ENCODE measurements at regions not wholly inside any gene's neighbourhood (a gene's known extent, or its start where the extent isn't known, plus 50 kb on each side); places are given as distances from the start of the nearest gene placed in this dataset.
"Not testable (repeated sequence)": the region's sequence is repeated elsewhere in the genome, so short reads cannot be mapped to it uniquely, and the experiment has no call there.

DNA sequence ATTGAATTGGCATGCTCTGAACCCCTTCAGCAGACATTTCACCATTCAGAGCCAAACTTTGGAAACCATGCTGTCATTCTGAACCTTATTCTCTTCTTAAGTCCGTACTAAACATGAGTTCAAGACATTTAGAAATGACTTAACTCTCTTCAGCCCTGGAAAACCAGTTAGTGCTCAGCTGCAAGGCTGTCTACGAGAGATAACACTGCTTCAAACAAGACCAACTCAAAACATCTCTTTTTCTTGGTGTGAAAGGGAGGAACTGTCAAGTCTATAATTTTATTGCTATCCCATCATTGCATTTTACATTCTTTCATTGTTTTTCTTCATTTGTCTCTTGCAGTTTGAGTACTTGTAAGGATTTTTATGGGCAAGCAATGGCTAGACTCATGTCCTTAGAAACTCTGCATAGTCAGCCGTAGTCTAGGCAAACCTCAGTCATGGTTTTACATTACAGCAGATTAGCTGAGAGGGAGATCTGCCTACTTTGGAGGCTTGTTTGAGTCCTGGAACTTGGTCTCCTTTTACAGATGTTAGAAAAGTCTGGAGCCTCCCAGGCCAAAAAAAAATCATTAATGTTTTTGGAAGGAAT lies 120.6 kb upstream of the JADE1 start:
- no peak for DNase-seq (ENCODE audit: low read depth in 2 of 2)

DNA sequence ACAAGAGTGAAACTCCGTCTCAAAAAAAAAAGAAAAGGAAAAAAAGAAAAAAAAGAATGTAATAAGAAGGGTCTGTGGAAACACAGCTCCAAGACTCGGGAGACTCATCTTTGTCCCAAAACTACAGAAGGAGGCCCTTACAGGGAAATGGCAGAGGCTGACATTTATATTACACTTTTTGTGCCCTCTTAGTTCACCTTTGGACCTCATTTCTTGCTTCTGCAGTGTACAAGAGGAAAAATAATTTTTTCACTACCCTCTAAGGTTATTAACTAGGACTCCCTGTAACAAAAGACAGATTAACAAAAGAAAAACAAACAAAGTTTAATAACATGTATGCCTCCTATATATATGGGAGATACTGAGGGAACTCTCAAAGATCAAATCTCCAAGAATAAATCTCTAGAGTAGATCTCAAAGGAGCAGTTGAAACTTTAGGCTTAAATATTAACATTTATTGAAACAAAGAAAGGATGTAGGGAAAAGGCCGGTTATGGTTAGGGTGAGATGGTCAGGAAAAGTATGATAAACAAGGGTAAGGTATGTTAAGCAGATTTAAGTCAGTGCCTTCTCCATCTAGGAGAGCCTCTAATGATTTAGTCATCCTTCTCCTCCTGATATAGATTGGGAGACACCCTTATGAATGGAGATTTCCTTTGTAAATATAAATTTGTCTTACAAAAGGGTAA lies 121.3 kb upstream of the JADE1 start:
- DNase-seq (ENCODE audit: low read depth in 2 of 2) = no peak

GRCh38 chr4:128686810-128687209 lies 122.7 kb upstream of the JADE1 start:
- DNase-seq (ENCODE audit: low read depth in 2 of 2) = no peak

GRCh38 chr4:128686032-128686465 lies 123.5 kb upstream of the JADE1 start:
- no peak for DNase-seq (ENCODE audit: low read depth in 2 of 2)

DNA sequence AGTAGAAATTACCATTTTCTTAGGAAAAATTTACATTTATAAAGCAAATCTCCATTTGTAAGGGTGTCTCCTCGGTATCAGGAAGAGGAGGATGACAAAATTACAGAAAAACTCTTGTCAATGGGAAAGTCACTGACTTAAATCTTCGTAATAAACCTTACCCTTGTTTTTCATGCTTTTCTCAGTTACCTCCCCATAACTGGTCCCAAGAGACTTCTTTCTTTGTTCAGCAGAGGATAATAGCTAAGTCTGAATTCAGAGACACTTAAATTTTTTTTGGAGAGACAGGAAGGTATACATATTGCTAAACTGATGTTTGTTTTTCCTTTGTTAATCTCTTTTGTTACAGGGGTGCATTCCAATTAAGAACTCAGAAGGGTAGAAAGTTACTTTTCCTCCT lies 125.5 kb upstream of the JADE1 start:
- DNase-seq (ENCODE audit: low read depth in 2 of 2) = no peak

DNA sequence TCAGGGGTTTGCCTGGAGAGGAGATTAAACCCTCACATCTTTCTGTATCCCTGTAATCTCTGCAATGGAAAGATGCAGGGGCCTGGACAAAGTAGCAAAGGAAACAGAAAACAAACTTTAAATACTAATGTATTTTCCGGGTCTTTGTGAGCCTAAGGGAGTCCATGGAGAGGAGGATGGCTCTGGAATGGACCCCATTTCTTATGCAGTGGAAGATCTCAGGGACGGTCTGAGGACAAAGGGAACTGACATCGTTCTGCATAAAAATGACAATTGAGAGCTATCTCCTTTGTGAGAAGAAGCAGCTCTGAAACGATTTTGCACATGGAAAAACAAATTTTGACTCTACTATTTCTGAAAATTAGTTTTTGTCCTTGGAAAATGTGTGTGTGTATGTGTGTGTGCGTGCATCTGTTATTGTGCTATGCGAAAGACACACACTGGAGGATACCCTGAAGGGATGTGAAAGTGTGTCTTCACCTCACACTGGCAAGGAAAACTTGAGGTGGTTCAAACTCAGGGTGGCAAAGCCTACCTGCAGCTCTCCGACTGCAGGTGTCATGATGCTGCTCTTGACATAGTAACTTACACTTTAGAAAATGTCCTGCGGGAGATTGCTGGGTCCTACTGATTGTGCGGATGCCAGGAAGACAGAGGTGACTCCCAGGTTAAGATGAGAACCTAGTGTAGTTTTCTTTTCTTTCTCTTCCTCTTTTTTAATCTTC lies 126.4 kb upstream of the JADE1 start:
- no peak for DNase-seq (ENCODE audit: low read depth in 2 of 2)

DNA sequence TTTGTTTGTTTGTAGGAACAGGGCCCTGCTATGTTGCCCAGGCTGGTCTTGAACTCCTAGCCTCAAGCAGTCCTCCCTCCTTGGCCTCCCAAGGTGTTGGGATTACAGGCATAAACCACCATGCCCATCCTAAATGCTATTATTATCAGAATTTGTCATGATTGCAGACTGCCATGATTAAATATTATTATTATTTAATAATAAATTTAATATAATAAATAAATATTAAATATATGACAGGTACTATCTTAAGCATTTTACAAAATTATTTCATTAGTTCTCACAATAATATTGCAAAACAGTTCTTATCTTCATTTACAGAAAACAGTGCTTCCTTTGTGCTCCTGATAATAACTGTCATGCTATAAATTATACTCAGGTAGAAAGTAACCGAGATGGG lies 133.4 kb upstream of the JADE1 start:
- no peak for DNase-seq (ENCODE audit: low read depth in 2 of 2)

- no peak for DNase-seq (ENCODE audit: low read depth in 2 of 2)
These were observed 134.4 kb upstream of the JADE1 start for GRCh38 chr4:128675083-128675482.

DNA sequence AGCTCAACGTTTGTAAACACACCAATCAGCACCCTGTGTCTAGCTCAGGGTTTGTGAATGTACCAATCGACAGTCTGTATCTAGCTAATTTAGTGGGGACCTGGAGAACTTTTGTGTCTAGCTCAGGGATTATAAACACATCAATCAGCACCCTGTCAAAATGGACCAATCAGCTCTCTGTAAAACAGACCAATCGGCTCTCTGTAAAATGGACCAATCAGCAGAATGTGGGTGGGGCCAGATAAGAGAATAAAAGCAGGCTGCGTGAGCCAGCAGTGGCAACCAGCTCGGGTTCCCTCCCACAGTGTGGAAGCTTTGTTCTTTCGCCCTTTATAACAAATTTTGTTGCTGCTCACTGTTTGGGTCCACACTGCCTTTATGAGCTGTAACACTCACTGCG lies 136.3 kb upstream of the JADE1 start:
- not testable (repeated sequence) for DNase-seq (ENCODE audit: low read depth in 2 of 2)

DNA sequence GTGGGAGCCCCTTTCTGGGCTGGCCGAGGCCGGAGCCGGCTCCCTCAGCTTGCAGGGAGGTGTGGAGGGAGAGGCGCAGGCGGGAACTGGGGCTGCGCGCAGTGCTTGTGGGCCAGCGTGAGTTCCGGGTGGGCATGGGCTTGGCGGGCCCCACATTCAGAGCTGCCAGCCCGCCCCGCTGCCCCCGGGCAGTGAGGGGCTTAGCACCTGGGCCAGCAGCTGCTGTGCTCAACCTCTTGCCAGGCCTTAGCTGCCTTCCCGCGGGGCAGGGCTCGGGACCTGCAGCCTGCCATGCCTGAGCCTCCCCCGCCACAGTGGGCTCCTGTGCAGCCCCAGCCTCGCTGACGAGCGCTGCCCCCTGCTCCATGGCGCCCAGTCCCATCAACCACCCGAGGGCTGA lies 136.9 kb upstream of the JADE1 start:
- not testable (repeated sequence) for DNase-seq (ENCODE audit: low read depth in 2 of 2)

DNA sequence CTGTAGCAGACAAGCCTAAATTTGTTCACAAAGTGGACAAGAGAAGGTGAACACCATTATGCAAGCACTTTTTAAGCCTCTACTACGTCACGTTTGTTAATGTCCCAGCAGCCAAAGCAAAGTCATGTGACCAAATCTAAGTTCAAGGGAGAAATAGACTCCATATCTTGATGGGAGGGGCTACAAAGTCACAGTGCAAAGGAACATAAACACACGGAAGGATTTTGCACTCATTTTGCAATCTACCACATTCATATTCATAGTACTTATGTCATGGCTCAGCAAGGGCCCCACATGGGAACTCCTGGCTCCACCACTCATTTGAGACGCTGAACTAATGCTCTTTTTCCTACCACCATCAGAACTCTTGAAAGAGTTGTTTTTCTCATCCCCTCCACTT lies 139.0 kb upstream of the JADE1 start:
- DNase-seq (ENCODE audit: low read depth in 2 of 2) = no peak

GRCh38 chr4:128668566-128668965 lies 140.9 kb upstream of the JADE1 start:
- DNase-seq (ENCODE audit: low read depth in 2 of 2) = no peak

- DNase-seq (ENCODE audit: low read depth in 2 of 2) = no peak
These were observed 144.0 kb upstream of the JADE1 start for GRCh38 chr4:128665514-128665913.

GRCh38 chr4:128663325-128663724 lies 146.2 kb upstream of the JADE1 start:
- DNase-seq (ENCODE audit: low read depth in 2 of 2) = no peak

GRCh38 chr4:128661479-128661878 lies 148.0 kb upstream of the JADE1 start:
- no peak for DNase-seq (ENCODE audit: low read depth in 2 of 2)

DNA sequence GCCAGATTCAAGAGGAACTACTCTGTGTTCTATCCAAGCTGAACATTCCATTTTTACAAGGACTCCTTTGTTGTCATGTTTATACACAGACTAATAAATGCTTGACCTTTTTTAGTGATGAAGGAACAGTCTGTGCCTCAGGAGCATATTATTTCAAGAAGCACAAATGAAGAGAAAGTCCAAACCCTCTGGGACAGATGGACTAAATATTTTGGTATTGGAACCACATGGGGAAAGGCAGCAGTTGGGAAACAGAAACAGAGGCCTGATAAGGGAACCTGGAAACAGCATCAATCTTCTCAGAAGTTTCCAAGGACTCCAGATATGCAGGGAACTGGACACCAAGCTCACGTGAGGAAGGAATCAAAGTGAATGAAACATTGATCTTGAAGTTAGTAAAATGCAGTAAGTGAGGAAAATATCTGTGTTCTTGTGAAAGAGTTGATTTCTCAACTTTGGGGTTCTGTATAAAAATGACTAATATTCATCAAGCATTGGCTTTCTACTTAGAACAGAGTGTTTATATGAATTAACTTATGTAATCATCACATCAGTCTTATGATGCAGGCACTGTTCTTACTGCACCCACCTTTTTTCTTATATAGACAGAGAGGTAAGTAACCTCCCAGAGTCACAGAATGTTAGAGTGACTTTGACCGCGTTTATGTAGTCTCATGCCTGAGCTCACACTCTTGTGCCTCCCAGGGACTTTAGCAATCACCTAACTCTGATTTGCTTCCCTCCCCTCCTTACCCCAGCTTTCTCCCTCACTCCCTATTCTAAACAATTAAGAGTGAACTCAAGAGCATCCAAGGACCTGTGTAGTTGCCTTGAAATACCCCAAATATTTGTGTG lies 148.9 kb upstream of the JADE1 start:
- DNase-seq (ENCODE audit: low read depth in 2 of 2) = no peak

DNA sequence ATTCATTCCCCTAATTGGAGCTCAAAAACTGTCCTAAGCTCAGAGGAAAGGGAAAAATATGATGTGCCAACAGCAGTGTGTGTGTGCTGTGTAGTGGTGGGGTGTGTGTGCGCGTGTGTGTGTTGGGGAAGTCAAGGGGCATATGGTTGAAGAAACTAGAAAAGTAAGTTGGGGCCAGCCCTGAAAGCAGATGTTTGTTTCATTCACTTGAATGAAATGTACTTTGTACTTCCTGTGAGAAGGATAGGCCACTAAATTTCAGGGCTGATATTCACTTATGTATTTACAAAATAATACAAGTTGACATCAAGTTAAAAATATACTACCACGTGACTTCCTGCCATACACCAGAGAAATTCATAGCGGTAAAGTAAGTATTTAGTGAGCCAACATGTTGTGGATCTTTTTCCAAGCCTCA lies 151.3 kb upstream of the JADE1 start:
- no peak for DNase-seq (ENCODE audit: low read depth in 2 of 2)

DNA sequence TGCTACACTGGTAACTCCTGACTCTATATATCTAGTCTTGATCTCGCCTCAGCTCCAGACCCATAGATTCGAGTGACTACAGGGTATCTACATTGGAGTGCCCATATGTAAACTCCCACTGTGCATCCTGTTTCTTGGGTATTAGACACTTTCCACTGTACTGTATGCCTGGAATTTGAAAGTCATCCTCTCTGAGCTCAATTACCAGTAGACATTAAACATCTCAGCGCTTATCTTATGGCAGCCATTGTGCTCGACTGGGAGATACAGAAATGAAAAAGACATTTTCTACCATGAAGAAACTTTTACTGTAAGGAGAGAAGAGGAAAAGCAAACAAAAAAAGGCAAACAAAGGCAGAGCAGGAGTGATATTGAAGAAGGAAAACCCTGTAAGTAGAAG lies 151.9 kb upstream of the JADE1 start:
- DNase-seq (ENCODE audit: low read depth in 2 of 2) = no peak

GRCh38 chr4:128654465-128654864 lies 155.0 kb upstream of the JADE1 start:
- DNase-seq (ENCODE audit: low read depth in 2 of 2) = no peak

- no peak for DNase-seq (ENCODE audit: low read depth in 2 of 2)
These were observed 155.7 kb upstream of the JADE1 start for GRCh38 chr4:128653527-128654444.

DNA sequence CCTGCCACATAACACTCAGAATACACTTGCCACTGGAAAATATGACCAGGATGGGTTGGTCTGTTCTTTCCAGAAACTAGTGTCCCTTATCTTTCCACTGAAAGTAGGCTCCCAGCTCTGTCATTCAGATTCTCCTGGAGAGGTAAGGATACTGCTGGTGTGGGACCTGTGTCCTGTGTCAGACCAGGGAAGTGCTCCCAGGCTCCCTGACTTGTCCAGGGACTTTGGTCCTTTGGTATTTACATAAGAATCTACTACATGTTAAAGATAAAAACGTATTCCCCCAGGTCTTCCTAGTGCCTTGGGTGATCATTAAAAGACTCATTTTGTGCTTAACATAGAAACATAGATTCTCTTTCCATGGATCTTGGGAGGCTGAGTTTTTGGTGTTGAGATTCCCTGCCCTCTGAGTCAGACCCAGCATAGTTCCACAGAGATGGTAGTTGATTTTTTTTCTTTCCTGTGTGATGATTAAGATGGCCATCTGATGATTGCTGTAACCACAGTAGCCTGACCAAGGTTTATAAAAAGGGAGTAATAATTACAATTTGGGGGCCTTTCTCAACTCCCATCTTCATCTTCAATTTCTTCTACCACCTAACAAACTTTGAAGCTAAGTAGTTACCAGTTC lies 159.8 kb upstream of the JADE1 start:
- DNase-seq (ENCODE audit: low read depth in 2 of 2) = no peak
